Tibial nerve (tissue), 3 donors: ENCODE measurements at regions not wholly inside any gene's neighbourhood (a gene's known extent, or its start where the extent isn't known, plus 50 kb on each side); places are given as distances from the start of the nearest gene placed in this dataset.

Source experiments
- POLR2A ChIP-seq, 2 donors: fragments of 450-650 bp; IDR thresholded peaks; one replicate each; pipeline ENCODE4 v1.6.1; 2017; ENCODE audit warnings: antibody characterized with exemption in 2 of 2, mild to moderate bottlenecking in 2 of 2, moderate library complexity in 2 of 2
- TF ChIP-seq, protein P1 (sequence below), 5 experiments: fragments of 200-600 bp in 3 of 5; fragments of 450-650 bp in 2 of 5; sonication (generic) in 3 of 5; IDR thresholded peaks; one replicate each; pipeline ENCODE4 v1.5.1; 2016 to 2019; ENCODE audit warnings: antibody characterized with exemption in 5 of 5, mild to moderate bottlenecking in 3 of 5, moderate library complexity in 2 of 5

- no peak for TF ChIP-seq POLR2A (IDR thresholded peaks at IDR 0.05)
- TF ChIP-seq, protein P1, sequence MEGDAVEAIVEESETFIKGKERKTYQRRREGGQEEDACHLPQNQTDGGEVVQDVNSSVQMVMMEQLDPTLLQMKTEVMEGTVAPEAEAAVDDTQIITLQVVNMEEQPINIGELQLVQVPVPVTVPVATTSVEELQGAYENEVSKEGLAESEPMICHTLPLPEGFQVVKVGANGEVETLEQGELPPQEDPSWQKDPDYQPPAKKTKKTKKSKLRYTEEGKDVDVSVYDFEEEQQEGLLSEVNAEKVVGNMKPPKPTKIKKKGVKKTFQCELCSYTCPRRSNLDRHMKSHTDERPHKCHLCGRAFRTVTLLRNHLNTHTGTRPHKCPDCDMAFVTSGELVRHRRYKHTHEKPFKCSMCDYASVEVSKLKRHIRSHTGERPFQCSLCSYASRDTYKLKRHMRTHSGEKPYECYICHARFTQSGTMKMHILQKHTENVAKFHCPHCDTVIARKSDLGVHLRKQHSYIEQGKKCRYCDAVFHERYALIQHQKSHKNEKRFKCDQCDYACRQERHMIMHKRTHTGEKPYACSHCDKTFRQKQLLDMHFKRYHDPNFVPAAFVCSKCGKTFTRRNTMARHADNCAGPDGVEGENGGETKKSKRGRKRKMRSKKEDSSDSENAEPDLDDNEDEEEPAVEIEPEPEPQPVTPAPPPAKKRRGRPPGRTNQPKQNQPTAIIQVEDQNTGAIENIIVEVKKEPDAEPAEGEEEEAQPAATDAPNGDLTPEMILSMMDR (IDR thresholded peaks at IDR 0.05): no peak
These were observed 105.3 kb upstream of the ZPLD1 start for GRCh38 chr3:102329561-102329960.
